Lower leg skin (tissue), 3 donors: ENCODE measurements at regions not wholly inside any gene's neighbourhood (a gene's known extent, or its start where the extent isn't known, plus 50 kb on each side); places are given as distances from the start of the nearest gene placed in this dataset.

Experiments used
- POLR2A ChIP-seq, 2 donors: fragments of 450-650 bp; IDR thresholded peaks; one replicate each; pipeline ENCODE4 v1.6.1; 2016 to 2017; ENCODE audit warnings: antibody characterized with exemption in 2 of 2, mild to moderate bottlenecking in 1 of 2, moderate library complexity in 1 of 2
- TF ChIP-seq, protein P1 (sequence below), 3 donors: fragments of 450-650 bp; IDR thresholded peaks; one replicate each; pipeline ENCODE4 v1.5.1; 2016; ENCODE audit warnings: antibody characterized with exemption in 3 of 3, mild to moderate bottlenecking in 3 of 3, moderate library complexity in 2 of 3

DNA sequence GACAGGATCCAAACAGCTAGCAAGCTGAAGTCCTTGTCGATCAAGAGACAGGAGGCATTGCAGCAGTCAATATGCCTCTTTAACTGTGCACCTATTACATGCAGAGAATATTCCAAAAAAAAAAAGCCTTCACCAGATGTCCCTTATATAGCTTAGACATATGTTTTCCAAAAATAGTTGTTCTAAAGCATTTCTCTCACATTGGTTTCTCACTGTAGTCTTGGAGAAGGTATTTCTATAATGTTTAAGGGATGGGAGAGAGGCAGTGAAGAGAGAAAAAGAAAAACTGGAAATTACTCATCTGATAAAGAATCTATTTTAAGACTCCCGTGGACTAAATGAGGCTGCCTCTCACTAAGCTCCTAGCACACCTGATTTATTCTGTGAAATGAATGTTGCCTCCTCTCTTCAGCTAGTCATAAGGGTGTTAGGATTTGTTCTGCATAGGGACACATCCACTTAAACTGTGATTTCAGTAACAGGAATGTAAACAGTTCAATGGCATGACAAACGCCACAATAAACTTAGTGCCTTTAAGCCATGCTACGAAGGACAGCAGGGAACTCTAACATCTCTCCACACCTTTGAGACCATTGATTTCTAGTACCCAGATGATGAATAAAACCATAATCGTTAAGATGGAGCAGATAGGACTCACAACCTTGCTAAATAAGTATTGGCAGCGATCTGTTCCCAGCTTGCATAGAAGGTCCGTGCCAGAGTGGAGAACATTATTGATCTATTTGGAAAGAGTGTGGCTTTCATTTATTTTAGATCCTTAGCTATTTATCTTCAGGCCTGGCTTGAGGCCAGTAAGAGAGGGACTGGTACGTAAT is 98.6 kb upstream of the NCK2 start:
- TF ChIP-seq, protein P1, sequence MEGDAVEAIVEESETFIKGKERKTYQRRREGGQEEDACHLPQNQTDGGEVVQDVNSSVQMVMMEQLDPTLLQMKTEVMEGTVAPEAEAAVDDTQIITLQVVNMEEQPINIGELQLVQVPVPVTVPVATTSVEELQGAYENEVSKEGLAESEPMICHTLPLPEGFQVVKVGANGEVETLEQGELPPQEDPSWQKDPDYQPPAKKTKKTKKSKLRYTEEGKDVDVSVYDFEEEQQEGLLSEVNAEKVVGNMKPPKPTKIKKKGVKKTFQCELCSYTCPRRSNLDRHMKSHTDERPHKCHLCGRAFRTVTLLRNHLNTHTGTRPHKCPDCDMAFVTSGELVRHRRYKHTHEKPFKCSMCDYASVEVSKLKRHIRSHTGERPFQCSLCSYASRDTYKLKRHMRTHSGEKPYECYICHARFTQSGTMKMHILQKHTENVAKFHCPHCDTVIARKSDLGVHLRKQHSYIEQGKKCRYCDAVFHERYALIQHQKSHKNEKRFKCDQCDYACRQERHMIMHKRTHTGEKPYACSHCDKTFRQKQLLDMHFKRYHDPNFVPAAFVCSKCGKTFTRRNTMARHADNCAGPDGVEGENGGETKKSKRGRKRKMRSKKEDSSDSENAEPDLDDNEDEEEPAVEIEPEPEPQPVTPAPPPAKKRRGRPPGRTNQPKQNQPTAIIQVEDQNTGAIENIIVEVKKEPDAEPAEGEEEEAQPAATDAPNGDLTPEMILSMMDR (IDR thresholded peaks at IDR 0.05), result no peak
- TF ChIP-seq POLR2A (IDR thresholded peaks at IDR 0.05), result no peak
